ENCODE measurements at regions not wholly inside any gene's neighbourhood (a gene's known extent, or its start where the extent isn't known, plus 50 kb on each side); places are given as distances from the start of the nearest gene placed in this dataset.
"Not testable (repeated sequence)": the region's sequence is repeated elsewhere in the genome, so short reads cannot be mapped to it uniquely, and the experiment has no call there.

DNA sequence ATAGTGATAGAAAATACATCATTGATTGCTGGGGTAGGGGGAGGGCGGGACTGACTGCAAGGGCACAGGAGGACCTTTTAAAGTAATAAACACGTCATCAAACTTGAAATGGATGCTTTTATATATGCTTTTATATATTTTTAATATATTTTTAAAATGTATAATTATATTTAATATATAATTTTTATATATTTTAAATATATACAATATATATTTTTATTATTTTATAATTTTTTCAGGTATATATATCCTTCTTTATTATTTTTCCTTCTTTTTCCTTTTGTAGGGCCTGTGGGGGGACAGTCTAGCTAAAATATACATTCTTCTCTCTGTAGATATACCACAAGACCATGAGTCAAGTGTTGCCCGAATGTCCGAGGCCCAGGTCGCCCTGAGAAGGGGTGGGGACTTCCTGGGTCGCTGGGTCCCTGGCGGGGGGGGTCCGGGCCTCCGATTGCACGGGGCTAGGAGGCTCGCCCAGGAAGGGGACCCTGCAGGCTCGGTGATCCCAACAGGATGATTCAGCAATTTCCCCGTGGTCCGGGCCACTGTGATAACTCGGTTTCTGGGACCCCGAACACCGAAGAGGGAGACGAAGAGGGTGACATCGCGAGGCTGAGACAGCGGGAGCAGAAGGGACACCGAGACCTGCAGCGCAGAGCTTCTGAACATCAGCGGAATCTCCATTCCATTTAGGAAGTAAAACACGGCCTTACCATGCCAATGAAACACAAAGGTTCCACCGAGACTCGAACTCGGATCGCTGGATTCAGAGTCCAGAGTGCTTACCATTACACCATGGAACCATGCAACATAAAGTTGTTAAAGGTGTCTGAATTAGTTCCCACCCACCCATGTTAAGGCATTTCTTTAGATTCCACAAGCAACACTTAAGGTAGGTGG lies 112.5 kb upstream of the NBPF11 start:
- DNase-seq (ENCODE audit: low read depth in 2 of 2) = peak in 1 of 2 experiments; percentile 14

GRCh38 chr1:148263906-148264255 lies 111.8 kb upstream of the NBPF11 start:
- DNase-seq (ENCODE audit: low read depth in 2 of 2) = no peak

DNA sequence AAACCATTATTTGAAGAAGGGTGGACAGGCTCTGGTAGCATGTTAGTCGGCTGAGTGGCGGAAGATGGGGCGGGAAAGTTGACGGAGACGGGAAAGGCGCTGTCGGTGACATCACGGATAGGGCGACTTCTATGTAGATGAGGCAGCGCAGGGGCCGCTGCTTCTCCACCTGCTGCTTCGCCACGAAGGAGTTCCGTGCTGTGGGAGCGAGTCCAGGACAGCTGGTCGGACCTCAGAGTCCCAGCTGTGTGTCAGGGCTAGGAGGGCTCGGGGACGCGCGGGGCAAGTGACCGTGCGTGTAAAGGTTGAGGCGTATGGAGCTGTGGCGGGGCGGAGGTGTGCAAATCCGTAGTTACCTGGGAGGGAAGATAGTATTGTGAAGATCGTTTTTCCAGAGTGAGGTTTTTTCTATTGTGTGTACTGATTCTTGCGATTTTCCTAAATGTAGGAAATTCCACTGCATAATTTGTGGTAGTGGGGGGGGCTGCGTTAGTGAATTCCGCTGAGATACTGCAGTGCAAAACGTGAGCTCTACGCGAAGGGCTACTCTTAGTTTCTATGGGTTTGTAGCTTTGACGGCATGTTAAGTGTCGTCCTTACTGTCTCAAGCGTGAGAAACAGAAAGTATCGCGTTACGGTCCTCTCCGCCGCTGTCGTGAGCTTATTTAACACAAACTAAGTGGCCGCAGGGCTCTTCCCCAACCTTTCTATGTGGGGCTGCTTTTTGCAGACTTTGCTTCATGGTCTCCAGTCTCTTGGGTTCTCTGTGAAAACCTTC lies 111.2 kb upstream of the NBPF11 start:
- DNase-seq (ENCODE audit: low read depth in 2 of 2) = no peak

DNA sequence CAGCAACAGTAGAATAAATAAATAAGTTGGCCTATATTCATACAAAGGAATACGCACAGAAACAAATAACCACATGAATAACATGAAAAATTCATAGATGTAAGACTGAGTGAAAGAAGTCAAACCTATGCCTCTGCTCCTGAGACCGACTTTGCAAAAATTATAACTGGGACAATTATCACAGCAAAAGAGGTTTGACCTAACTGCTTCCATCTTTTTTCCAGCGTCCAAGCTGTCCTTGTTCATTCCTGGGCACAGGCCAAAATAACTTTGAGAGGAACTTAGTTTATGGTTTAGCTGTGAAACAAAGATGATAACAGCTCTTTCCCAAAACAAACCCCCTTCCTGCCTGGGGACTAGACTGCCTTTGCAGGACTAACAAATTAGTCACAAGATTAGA lies 109.6 kb upstream of the NBPF11 start:
- not testable (repeated sequence) for DNase-seq (ENCODE audit: low read depth in 2 of 2)

DNA sequence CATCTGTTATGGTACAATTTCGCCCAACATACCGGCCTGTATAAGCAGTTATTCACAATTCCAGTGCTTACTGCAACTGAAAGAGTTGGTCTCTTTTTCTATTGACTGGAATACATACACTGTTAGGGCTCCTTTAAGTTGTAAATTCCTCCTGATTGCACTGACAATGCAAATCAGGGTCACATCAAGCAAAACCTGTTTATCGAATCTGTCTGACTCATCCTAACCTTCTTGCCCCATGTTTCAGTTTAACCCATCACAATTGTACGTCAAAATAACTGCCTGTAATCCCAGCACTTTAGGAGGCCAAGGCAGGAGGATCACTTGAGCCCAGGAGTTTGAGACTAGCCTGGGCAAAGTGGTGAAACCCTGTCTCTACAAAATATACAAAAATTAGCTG lies 105.8 kb upstream of the NBPF11 start:
- DNase-seq (ENCODE audit: low read depth in 2 of 2) = not testable (repeated sequence)

DNA sequence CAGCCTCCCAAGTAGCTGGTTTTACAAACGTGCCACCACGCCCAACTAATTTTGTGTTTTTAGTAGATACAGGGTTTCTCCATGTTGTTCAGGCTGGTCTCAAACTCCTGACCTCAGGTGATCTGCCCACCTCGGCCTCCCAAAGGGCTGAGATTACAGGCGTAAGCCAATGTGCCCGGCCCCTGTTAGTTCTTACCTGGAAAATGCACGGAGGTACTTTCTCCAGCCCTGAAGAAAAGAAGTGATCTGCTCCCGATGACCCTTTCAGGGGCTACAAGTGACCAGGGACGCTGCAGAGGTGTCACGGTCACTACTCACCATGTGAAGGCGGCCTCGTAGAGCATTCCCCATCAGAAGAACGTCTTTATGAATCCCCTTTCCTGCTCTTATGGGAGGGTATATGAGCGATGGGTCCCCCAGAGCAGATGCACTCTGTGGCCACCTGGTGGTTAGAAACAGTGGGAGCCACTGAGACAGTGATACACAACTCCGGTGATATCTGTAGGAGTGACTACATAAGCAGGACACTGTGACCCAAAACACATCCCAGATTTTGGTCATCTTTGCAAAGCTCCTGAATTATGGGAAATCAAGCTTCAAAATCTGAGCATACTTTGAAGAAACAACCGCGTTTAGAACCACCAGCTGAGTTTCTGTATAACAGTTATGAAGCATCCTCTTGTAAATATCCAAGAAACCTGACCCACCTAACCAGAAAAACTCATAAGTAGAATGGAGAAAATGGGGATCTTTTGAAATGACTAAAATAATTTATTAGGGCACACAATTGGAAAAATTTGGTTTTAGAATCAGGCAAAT lies 102.7 kb upstream of the NBPF11 start:
- DNase-seq (ENCODE audit: low read depth in 2 of 2) = not testable (repeated sequence)

DNA sequence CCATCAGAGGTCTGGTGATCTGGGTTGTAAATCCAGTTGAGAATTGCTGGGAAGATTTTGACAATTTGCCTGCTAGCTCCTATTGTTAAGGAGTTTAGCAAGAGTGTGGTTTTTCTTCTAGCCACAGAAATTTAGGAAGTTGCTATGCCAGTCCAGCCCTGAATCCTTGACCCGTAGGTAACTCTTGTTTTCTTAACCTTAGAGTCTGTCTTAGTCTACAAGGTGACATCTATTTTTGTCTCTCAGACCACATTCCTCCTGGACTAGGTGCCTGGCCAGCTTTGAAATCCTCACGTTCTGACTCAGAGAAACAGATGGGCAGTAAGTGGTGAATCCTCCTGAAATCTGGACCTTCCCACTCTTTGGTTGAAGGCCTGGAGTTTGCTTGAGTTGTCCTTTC lies 101.7 kb upstream of the NBPF11 start:
- not testable (repeated sequence) for DNase-seq (ENCODE audit: low read depth in 2 of 2)

GRCh38 chr1:148248798-148249197 lies 96.7 kb upstream of the NBPF11 start:
- DNase-seq (ENCODE audit: low read depth in 2 of 2) = not testable (repeated sequence)

- DNase-seq (ENCODE audit: low read depth in 2 of 2) = not testable (repeated sequence)
Observed at GRCh38 chr1:148246258-148246861, 94.3 kb upstream of the NBPF11 start.

GRCh38 chr1:148245843-148246242 lies 93.8 kb upstream of the NBPF11 start:
- DNase-seq (ENCODE audit: low read depth in 2 of 2) = not testable (repeated sequence)

GRCh38 chr1:148245443-148245842 lies 93.4 kb upstream of the NBPF11 start:
- DNase-seq (ENCODE audit: low read depth in 2 of 2) = not testable (repeated sequence)

DNA sequence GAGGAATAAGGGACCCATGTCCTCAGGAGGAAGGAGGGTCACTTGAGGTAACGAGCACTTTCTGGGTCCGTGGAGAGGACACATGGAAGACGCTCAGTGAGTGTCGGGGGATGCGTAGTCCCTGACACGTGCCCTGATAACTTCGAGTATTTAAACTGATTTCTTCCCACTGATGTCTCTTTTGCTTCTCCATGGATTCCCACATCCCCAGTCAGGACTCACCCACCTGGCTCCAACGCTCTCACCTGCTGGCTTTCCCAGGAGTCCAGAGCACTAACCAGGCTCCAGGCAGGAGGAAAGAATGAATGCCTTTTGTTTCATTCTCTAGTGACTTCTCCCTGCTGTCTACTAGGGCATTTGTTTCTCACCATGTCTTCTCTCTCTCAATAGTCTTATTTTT lies 81.2 kb upstream of the NBPF11 start:
- not testable (repeated sequence) for DNase-seq (ENCODE audit: low read depth in 2 of 2)

DNA sequence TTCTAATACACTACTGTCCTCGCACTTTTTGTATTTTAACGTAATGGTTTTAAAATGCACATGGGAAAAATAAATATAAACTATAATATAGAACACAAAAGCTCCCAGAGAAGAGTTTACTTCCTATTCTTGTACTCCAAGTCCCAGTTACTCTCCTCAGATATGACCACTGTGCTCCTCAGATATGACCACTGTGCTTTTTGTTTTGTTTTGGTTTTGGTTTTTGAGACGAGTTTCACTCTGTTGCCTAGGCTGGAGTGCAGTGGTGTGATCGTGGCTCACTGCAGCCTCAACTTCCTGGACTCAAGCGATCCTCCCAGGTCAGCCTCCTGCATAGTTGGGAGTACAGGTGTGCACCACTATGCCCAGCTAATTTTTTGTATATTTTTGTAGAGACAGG lies 76.8 kb upstream of the NBPF11 start:
- DNase-seq (ENCODE audit: low read depth in 2 of 2) = not testable (repeated sequence)

DNA sequence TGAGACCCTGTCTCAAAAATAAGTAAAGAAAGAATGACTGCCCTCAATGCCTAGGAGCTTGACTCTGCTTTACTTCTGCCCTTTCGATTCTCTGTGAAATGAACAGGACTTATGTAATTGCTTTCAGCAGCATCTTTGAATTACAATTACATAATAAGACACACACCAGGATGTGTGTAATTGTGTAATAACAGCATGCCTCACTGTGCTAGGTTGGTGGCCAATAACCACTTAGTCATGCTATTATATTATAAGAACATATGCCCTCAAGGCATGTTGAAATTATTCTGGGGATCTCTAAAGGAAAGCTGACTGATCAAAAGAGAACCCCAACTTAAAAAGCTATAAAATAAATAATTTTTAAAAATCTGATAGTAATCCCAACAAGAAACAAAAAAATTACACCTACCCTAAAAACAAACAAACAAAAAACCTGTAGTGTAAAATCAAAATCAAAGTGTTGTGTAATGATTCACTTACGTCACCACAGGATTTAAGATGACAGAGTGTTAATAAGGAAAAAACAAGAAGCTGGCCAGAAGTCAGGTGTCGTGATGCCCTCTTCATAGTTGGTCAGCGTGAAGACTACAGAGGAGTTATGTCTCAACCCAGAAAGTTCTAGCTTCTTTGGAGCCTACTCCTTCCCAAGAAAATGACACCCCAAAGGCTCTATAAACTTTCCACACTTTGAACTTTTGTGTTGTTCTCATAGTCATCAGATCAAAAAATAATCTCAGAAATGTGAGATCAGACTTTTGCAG lies 70.5 kb upstream of the NBPF11 start:
- DNase-seq (ENCODE audit: low read depth in 2 of 2) = not testable (repeated sequence)

GRCh38 chr1:148221593-148221992 lies 69.5 kb upstream of the NBPF11 start:
- DNase-seq (ENCODE audit: low read depth in 2 of 2) = not testable (repeated sequence)

DNA sequence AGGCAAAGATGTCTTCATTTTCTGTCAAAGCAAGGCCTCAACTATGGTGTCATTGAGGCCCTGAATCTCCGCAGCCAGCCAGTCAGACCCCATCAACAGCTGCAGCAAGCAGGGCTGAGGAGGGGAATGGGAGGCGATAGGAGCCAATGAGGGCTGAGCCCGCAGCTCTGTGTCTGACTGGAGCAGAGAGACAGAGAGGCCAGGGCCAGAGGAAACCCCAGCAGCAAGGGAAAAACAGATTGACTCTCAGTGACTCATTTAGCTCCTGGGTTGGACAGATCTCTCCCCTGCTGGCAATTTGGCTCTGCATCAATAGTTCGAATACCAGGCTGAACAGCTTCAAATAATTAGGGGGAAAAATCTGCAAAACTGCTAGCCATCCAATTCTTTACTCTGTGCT lies 67.1 kb upstream of the NBPF11 start:
- not testable (repeated sequence) for DNase-seq (ENCODE audit: low read depth in 2 of 2)

DNA sequence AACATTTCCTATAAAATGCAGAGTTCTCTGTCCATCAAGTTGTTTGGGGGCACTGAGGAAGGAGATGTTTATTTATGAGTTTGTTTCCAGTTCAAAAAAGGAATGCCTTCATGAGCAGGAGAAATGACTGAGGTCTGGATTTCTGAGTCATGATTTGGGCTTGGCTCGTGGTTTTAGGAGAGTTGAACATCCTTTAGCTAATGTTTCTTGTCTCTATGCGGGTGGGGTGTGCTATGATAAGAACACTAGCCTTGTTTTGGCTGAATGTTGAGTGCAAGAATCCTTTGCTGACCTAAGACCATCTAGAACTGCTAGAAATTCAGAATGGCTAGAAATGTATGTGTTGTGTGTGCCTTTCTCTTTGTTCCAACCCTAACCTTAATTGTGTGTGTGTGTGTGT lies 59.1 kb upstream of the NBPF11 start:
- DNase-seq (ENCODE audit: low read depth in 2 of 2) = not testable (repeated sequence)

- not testable (repeated sequence) for DNase-seq (ENCODE audit: low read depth in 2 of 2)
Observed at GRCh38 chr1:148210624-148211023, 58.5 kb upstream of the NBPF11 start.

- not testable (repeated sequence) for DNase-seq (ENCODE audit: low read depth in 2 of 2)
Observed at GRCh38 chr1:148210166-148210565, 58.1 kb upstream of the NBPF11 start.

DNA sequence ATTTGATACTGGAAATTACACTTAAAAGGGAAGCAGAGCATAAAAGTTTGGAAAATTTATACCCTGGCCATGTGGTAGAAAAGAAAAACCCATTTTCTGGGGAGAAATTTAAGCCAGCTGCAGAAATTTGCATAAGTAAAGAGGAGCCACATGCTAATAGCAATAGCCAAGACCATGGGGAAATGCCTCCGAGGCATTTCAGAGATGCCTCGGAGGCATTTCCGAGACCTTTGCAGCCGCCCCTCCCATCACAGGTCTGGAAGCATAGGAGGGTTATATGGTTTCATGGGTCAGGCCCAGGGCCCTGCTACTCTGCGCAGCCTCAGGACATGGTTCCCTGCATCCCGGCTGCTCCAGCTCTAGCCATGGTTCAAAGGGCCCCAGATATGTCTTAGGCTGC lies 49.9 kb upstream of the NBPF11 start:
- DNase-seq (ENCODE audit: low read depth in 2 of 2) = not testable (repeated sequence)
